ENCODE measurements at regions not wholly inside any gene's neighbourhood (a gene's known extent, or its start where the extent isn't known, plus 50 kb on each side); places are given as distances from the start of the nearest gene placed in this dataset.
"Not testable (repeated sequence)": the region's sequence is repeated elsewhere in the genome, so short reads cannot be mapped to it uniquely, and the experiment has no call there.

- DNase-seq (ENCODE audit: low read depth, low spot score), result no peak
Observed at GRCh38 chr13:24563087-24563486, 50.5 kb upstream of the PARP4 start.

- DNase-seq (ENCODE audit: low read depth, low spot score), result peak; percentile 36
Observed at GRCh38 chr13:24563971-24564370, 51.4 kb upstream of the PARP4 start.

GRCh38 chr13:24564881-24565280, 52.3 kb upstream of the PARP4 start:
- DNase-seq (ENCODE audit: low read depth, low spot score), result no peak

- not testable (repeated sequence) for DNase-seq (ENCODE audit: low read depth, low spot score)
Observed at GRCh38 chr13:24567593-24567992, 55.0 kb upstream of the PARP4 start.

- DNase-seq (ENCODE audit: low read depth, low spot score), result no peak
Observed at GRCh38 chr13:24574847-24575246, 62.3 kb upstream of the PARP4 start.

- peak; percentile 37 for DNase-seq (ENCODE audit: low read depth, low spot score)
Observed at GRCh38 chr13:24580315-24580714, 67.7 kb upstream of the PARP4 start.

- DNase-seq (ENCODE audit: low read depth, low spot score), result not testable (repeated sequence)
Observed at GRCh38 chr13:24581578-24581977, 69.0 kb upstream of the PARP4 start.

GRCh38 chr13:24591697-24592096, 79.1 kb upstream of the PARP4 start:
- not testable (repeated sequence) for DNase-seq (ENCODE audit: low read depth, low spot score)

- not testable (repeated sequence) for DNase-seq (ENCODE audit: low read depth, low spot score)
Observed at GRCh38 chr13:24597906-24598670, 82.1 kb upstream of the ATP12A start.

GRCh38 chr13:24599019-24599791, 81.0 kb upstream of the ATP12A start:
- DNase-seq (ENCODE audit: low read depth, low spot score), result not testable (repeated sequence)

GRCh38 chr13:24605923-24606372, 74.3 kb upstream of the ATP12A start:
- DNase-seq (ENCODE audit: low read depth, low spot score), result peak; percentile 35

- DNase-seq (ENCODE audit: low read depth, low spot score), result no peak
Observed at GRCh38 chr13:24606486-24607170, 73.6 kb upstream of the ATP12A start.

- DNase-seq (ENCODE audit: low read depth, low spot score), result no peak
Observed at GRCh38 chr13:24610956-24611355, 69.3 kb upstream of the ATP12A start.

- no peak for DNase-seq (ENCODE audit: low read depth, low spot score)
Observed at GRCh38 chr13:24612726-24613125, 67.5 kb upstream of the ATP12A start.

- no peak for DNase-seq (ENCODE audit: low read depth, low spot score)
Observed at GRCh38 chr13:24613128-24613527, 67.1 kb upstream of the ATP12A start.

- DNase-seq (ENCODE audit: low read depth, low spot score), result no peak
Observed at GRCh38 chr13:24613755-24614154, 66.5 kb upstream of the ATP12A start.

GRCh38 chr13:24614306-24615080, 65.7 kb upstream of the ATP12A start:
- no peak for DNase-seq (ENCODE audit: low read depth, low spot score)

- no peak for DNase-seq (ENCODE audit: low read depth, low spot score)
Observed at GRCh38 chr13:24615114-24615513, 65.1 kb upstream of the ATP12A start.

GRCh38 chr13:24615911-24616472, 64.2 kb upstream of the ATP12A start:
- no peak for DNase-seq (ENCODE audit: low read depth, low spot score)

- DNase-seq (ENCODE audit: low read depth, low spot score), result no peak
Observed at GRCh38 chr13:24616514-24616913, 63.7 kb upstream of the ATP12A start.

Measured in astrocyte of the hippocampus (primary cell).